SK-N-SH treated with all-trans-retinoic acid at 6 μM for 48 hours (cell line): ENCODE measurements at regions not wholly inside any gene's neighbourhood (a gene's known extent, or its start where the extent isn't known, plus 50 kb on each side); places are given as distances from the start of the nearest gene placed in this dataset.
"Not testable (repeated sequence)": the region's sequence is repeated elsewhere in the genome, so short reads cannot be mapped to it uniquely, and the experiment has no call there.

Experiments used
- ARNTL ChIP-seq: fragments of 450-650 bp; formaldehyde crosslinking; IDR thresholded peaks from 2 replicates; pipeline ENCODE4 v1.5.0; 2020; ENCODE audit warnings: low read depth, mild to moderate bottlenecking, moderate library complexity, borderline replicate concordance
- CSDC2 ChIP-seq: fragments of 250-450 bp; sonication (Bioruptor Pico); IDR thresholded peaks from 2 replicates; pipeline ENCODE4 v1.5.0; 2020; ENCODE audit warnings: mild to moderate bottlenecking, moderate library complexity
- GLIS3 ChIP-seq: fragments of 250-450 bp; sonication (Bioruptor Pico); IDR thresholded peaks from 2 replicates; pipeline ENCODE4 v1.5.0; 2020; ENCODE audit warnings: mild to moderate bottlenecking, moderate library complexity
- ISL1 ChIP-seq: fragments of 250-450 bp; sonication (Bioruptor Pico); IDR thresholded peaks from 2 replicates; pipeline ENCODE4 v2.1.2; 2022; ENCODE audit warnings: mild to moderate bottlenecking, moderate library complexity
- ZFP30 ChIP-seq: fragments of 450-650 bp; formaldehyde crosslinking; IDR thresholded peaks from 2 replicates; pipeline ENCODE4 v1.5.0; 2022; ENCODE audit warnings: mild to moderate bottlenecking, moderate library complexity
- ZNF70 ChIP-seq: fragments of 450-650 bp; formaldehyde crosslinking; IDR thresholded peaks from 2 replicates; pipeline ENCODE4 v1.5.0; 2020; ENCODE audit warnings: mild to moderate bottlenecking, moderate library complexity
- TF ChIP-seq, protein P1 (sequence below): fragments of 250-450 bp; sonication (Bioruptor Pico); IDR thresholded peaks from 2 replicates; pipeline ENCODE4 v1.8.0; 2020; ENCODE audit warnings: mild to moderate bottlenecking, moderate library complexity, borderline replicate concordance
- TF ChIP-seq, protein P2 (sequence below): fragments of 250-450 bp; sonication (Bioruptor Pico); IDR thresholded peaks from 2 replicates; pipeline ENCODE4 v1.5.1; 2021; ENCODE audit warnings: mild to moderate bottlenecking, moderate library complexity

DNA sequence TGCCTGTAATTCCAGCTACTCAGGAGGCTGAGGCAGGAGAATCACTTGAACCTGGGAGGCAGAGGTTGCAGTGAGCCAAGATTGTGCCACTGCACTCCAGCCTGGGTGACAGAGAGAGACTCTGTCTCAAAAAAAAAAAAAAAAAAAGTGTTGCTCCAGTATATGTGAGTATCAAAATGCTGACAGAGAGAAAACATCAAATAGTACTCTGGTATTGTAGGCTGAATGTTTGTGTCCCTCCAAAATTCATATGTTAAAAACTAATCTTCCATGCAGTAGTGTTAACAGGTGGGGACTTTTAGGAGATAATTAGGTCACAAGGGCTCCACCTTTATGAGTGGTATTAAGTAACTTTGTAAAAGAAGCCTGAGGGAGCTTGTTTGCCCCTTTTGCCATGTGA is 67.4 kb upstream of the KLF7 start:
- TF ChIP-seq, protein P1, sequence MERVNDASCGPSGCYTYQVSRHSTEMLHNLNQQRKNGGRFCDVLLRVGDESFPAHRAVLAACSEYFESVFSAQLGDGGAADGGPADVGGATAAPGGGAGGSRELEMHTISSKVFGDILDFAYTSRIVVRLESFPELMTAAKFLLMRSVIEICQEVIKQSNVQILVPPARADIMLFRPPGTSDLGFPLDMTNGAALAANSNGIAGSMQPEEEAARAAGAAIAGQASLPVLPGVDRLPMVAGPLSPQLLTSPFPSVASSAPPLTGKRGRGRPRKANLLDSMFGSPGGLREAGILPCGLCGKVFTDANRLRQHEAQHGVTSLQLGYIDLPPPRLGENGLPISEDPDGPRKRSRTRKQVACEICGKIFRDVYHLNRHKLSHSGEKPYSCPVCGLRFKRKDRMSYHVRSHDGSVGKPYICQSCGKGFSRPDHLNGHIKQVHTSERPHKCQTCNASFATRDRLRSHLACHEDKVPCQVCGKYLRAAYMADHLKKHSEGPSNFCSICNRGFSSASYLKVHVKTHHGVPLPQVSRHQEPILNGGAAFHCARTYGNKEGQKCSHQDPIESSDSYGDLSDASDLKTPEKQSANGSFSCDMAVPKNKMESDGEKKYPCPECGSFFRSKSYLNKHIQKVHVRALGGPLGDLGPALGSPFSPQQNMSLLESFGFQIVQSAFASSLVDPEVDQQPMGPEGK (CRISPR knock-in tag), result not testable (repeated sequence)
- TF ChIP-seq ISL1 (CRISPR knock-in tag); GLIS3 (CRISPR knock-in tag); ZNF70; ZFP30 (CRISPR knock-in tag); ARNTL (CRISPR knock-in tag); CSDC2: not testable (repeated sequence)
- TF ChIP-seq, protein P2, sequence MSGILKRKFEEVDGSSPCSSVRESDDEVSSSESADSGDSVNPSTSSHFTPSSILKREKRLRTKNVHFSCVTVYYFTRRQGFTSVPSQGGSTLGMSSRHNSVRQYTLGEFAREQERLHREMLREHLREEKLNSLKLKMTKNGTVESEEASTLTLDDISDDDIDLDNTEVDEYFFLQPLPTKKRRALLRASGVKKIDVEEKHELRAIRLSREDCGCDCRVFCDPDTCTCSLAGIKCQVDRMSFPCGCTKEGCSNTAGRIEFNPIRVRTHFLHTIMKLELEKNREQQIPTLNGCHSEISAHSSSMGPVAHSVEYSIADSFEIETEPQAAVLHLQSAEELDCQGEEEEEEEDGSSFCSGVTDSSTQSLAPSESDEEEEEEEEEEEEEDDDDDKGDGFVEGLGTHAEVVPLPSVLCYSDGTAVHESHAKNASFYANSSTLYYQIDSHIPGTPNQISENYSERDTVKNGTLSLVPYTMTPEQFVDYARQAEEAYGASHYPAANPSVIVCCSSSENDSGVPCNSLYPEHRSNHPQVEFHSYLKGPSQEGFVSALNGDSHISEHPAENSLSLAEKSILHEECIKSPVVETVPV, result not testable (repeated sequence)
